GM21737 (cell line): ENCODE measurements at regions not wholly inside any gene's neighbourhood (a gene's known extent, or its start where the extent isn't known, plus 50 kb on each side); places are given as distances from the start of the nearest gene placed in this dataset.

Experiments
- ATAC-seq: cut with Tn5 transposase; IDR thresholded peaks from one replicate; pipeline ENCODE4 v1.9.1; 2021; ENCODE audit warnings: mild to moderate bottlenecking, moderate library complexity; ENCODE audit not compliant: unreplicated experiment

- no peak for ATAC-seq
Observed at GRCh38 chrX:39642071-39642470, 455.7 kb downstream of the BCOR start.

GRCh38 chrX:39643550-39643949 is 454.2 kb downstream of the BCOR start:
- ATAC-seq: no peak

- no peak for ATAC-seq
Observed at GRCh38 chrX:39645178-39645895, 452.4 kb downstream of the BCOR start.

- ATAC-seq: no peak
Observed at GRCh38 chrX:39648548-39649254, 449.1 kb downstream of the BCOR start.

GRCh38 chrX:39650768-39651347 is 446.9 kb downstream of the BCOR start:
- no peak for ATAC-seq

GRCh38 chrX:39652336-39652735 is 445.4 kb downstream of the BCOR start:
- no peak for ATAC-seq

- ATAC-seq: no peak
Observed at GRCh38 chrX:39653691-39654090, 444.1 kb downstream of the BCOR start.

GRCh38 chrX:39654183-39654925 is 443.4 kb downstream of the BCOR start:
- no peak for ATAC-seq

- no peak for ATAC-seq
Observed at GRCh38 chrX:39654952-39655351, 442.8 kb downstream of the BCOR start.

GRCh38 chrX:39661116-39661907 is 436.4 kb downstream of the BCOR start:
- ATAC-seq: no peak

GRCh38 chrX:39665830-39666518 is 431.8 kb downstream of the BCOR start:
- no peak for ATAC-seq

GRCh38 chrX:39667191-39667590 is 430.6 kb downstream of the BCOR start:
- no peak for ATAC-seq

- no peak for ATAC-seq
Observed at GRCh38 chrX:39667736-39668482, 429.8 kb downstream of the BCOR start.

GRCh38 chrX:39669668-39670067 is 428.1 kb downstream of the BCOR start:
- no peak for ATAC-seq

GRCh38 chrX:39670281-39670680 is 427.5 kb downstream of the BCOR start:
- ATAC-seq: no peak

- no peak for ATAC-seq
Observed at GRCh38 chrX:39672405-39672804, 425.4 kb downstream of the BCOR start.

- ATAC-seq: no peak
Observed at GRCh38 chrX:39674490-39675161, 423.1 kb downstream of the BCOR start.

- no peak for ATAC-seq
Observed at GRCh38 chrX:39675162-39675553, 422.6 kb downstream of the BCOR start.

- no peak for ATAC-seq
Observed at GRCh38 chrX:39675619-39676018, 422.1 kb downstream of the BCOR start.
